ENCODE measurements at regions not wholly inside any gene's neighbourhood (a gene's known extent, or its start where the extent isn't known, plus 50 kb on each side); places are given as distances from the start of the nearest gene placed in this dataset.

DNA sequence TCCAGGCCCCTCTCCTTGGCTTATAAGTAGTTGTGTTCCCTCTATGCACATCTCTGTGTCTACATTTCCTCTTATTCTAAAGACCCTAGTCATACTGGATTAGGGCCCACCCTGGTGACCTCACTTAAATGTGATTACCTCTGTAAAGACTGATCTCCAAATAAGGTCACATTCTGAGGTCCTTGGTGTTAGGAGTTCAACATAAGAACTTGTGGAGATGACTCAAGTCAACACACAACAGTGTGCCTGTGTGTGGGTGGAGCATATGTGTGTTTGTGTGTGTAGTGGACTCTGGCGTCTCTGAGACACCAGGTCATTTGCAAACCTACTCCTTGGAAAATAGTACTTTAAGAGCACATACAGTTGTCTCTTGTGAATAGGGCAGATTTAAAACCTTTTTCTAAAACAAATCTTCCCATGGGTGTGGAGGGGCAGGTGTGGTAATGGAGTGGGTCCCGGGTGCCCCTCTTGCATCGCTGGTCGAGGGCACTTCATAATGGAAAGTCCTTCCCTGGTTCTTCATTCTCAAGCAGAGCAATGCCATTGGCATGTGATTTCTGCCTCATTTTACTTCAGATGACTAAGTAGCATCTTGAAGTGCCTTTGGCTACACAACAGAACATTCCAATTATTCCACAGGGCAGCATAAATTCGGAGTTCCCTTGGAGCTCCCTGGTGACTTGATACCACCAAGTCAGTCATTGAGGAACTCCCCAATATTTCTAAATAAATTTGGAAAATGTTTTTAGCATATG is 84.4 kb downstream of the C9orf152 start (continued):
- TF ChIP-seq NR2C2 (CRISPR knock-in tag; IDR thresholded peaks at IDR 0.05) (no peak), KAT7 (CRISPR knock-in tag; IDR thresholded peaks at IDR 0.05; ENCODE audit: borderline replicate concordance) (no peak), SOX15 (CRISPR knock-in tag; IDR thresholded peaks at IDR 0.05) (no peak)
- TF ChIP-seq, protein P1, sequence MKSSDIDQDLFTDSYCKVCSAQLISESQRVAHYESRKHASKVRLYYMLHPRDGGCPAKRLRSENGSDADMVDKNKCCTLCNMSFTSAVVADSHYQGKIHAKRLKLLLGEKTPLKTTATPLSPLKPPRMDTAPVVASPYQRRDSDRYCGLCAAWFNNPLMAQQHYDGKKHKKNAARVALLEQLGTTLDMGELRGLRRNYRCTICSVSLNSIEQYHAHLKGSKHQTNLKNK (CRISPR knock-in tag; IDR thresholded peaks at IDR 0.05), result no peak
- TF ChIP-seq, protein P2, sequence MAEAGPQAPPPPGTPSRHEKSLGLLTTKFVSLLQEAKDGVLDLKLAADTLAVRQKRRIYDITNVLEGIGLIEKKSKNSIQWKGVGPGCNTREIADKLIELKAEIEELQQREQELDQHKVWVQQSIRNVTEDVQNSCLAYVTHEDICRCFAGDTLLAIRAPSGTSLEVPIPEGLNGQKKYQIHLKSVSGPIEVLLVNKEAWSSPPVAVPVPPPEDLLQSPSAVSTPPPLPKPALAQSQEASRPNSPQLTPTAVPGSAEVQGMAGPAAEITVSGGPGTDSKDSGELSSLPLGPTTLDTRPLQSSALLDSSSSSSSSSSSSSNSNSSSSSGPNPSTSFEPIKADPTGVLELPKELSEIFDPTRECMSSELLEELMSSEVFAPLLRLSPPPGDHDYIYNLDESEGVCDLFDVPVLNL (CRISPR knock-in tag; IDR thresholded peaks at IDR 0.05; ENCODE audit: borderline replicate concordance, low read depth), result no peak

DNA sequence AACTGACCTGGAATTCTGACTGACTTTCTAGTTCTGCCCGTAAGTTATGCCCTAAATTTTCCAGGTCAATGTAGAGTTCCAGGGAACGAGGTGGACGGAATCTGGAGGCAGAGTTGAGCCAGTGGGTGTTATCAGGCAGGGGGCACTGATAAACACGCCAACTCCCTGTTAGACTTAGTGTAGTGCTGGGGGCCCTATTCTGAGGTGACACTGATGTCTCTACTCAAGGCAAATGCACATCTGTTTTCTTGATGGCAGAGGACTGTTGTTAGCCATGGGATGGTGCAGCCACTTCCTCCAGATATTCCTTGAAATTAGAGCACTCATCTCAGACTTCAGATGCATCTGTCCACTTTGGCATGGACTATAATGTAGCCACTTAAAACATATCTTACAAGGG is 83.5 kb downstream of the C9orf152 start:
- Mint-ChIP-seq H3K27me3 (ENCODE audit: low read depth) (peaks cover 3% of the 10 kb centered on the region; the same call in 1 of the 2 replicates), H3K4me1 (peaks cover 94% of the 10 kb centered on the region), H3K4me3 (no peak overlapping the region), H3K9me3 (no peaks in the 10 kb centered on the region), H3K36me3 (no peaks in the 10 kb centered on the region), H3K27ac (peak overlapping the region; percentile 61; the same call in 1 of the 2 replicates)
- ChIA-PET POLR2A (interaction anchor here (0.9 kb wide), 1 partner anchor 20 kb away, joined by 3 read pairs; no protein-coding TSS in a partner anchor), CTCF (interaction anchor here (1.5 kb wide), 1 partner anchor 221 kb away, joined by 5 read pairs; no protein-coding TSS in a partner anchor)
- no peak for ATAC-seq
- no peak for DNase-seq (ENCODE audit: low spot score)
- TF ChIP-seq ZNF416 (CRISPR knock-in tag; IDR thresholded peaks at IDR 0.05) (no peak), ATF1 (CRISPR knock-in tag; IDR thresholded peaks at IDR 0.05) (no peak), GTF2I (CRISPR knock-in tag; conservative IDR thresholded peaks at IDR 0.05) (no peak), GABPB1 (CRISPR knock-in tag; IDR thresholded peaks at IDR 0.05) (no peak), ZNF671 (CRISPR knock-in tag; IDR thresholded peaks at IDR 0.05) (no peak), TEAD4 (CRISPR knock-in tag; IDR thresholded peaks at IDR 0.05) (no peak), CREB1 (CRISPR knock-in tag; IDR thresholded peaks at IDR 0.05) (no peak), MXD4 (CRISPR knock-in tag; IDR thresholded peaks at IDR 0.05; ENCODE audit: borderline replicate concordance) (no peak), ZNF138 (CRISPR knock-in tag; conservative IDR thresholded peaks at IDR 0.05) (no peak)
- TF ChIP-seq, protein P3, sequence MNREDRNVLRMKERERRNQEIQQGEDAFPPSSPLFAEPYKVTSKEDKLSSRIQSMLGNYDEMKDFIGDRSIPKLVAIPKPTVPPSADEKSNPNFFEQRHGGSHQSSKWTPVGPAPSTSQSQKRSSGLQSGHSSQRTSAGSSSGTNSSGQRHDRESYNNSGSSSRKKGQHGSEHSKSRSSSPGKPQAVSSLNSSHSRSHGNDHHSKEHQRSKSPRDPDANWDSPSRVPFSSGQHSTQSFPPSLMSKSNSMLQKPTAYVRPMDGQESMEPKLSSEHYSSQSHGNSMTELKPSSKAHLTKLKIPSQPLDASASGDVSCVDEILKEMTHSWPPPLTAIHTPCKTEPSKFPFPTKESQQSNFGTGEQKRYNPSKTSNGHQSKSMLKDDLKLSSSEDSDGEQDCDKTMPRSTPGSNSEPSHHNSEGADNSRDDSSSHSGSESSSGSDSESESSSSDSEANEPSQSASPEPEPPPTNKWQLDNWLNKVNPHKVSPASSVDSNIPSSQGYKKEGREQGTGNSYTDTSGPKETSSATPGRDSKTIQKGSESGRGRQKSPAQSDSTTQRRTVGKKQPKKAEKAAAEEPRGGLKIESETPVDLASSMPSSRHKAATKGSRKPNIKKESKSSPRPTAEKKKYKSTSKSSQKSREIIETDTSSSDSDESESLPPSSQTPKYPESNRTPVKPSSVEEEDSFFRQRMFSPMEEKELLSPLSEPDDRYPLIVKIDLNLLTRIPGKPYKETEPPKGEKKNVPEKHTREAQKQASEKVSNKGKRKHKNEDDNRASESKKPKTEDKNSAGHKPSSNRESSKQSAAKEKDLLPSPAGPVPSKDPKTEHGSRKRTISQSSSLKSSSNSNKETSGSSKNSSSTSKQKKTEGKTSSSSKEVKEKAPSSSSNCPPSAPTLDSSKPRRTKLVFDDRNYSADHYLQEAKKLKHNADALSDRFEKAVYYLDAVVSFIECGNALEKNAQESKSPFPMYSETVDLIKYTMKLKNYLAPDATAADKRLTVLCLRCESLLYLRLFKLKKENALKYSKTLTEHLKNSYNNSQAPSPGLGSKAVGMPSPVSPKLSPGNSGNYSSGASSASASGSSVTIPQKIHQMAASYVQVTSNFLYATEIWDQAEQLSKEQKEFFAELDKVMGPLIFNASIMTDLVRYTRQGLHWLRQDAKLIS (CRISPR knock-in tag; IDR thresholded peaks at IDR 0.05; ENCODE audit: borderline replicate concordance), result no peak
- TF ChIP-seq, protein P4, sequence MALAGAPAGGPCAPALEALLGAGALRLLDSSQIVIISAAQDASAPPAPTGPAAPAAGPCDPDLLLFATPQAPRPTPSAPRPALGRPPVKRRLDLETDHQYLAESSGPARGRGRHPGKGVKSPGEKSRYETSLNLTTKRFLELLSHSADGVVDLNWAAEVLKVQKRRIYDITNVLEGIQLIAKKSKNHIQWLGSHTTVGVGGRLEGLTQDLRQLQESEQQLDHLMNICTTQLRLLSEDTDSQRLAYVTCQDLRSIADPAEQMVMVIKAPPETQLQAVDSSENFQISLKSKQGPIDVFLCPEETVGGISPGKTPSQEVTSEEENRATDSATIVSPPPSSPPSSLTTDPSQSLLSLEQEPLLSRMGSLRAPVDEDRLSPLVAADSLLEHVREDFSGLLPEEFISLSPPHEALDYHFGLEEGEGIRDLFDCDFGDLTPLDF (CRISPR knock-in tag; IDR thresholded peaks at IDR 0.05), result no peak
- TF ChIP-seq, protein P5, sequence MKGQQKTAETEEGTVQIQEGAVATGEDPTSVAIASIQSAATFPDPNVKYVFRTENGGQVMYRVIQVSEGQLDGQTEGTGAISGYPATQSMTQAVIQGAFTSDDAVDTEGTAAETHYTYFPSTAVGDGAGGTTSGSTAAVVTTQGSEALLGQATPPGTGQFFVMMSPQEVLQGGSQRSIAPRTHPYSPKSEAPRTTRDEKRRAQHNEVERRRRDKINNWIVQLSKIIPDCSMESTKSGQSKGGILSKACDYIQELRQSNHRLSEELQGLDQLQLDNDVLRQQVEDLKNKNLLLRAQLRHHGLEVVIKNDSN (CRISPR knock-in tag; IDR thresholded peaks at IDR 0.05), result no peak
- TF ChIP-seq, protein P6, sequence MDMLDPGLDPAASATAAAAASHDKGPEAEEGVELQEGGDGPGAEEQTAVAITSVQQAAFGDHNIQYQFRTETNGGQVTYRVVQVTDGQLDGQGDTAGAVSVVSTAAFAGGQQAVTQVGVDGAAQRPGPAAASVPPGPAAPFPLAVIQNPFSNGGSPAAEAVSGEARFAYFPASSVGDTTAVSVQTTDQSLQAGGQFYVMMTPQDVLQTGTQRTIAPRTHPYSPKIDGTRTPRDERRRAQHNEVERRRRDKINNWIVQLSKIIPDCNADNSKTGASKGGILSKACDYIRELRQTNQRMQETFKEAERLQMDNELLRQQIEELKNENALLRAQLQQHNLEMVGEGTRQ (CRISPR knock-in tag; IDR thresholded peaks at IDR 0.05), result no peak

Data from WTC11 (cell line).